K562 (cell line): ENCODE measurements at regions not wholly inside any gene's neighbourhood (a gene's known extent, or its start where the extent isn't known, plus 50 kb on each side); places are given as distances from the start of the nearest gene placed in this dataset.

Source experiments
- ATAC-seq: fragments of 200-7000 bp; cut with Tn5 transposase; 3 replicates; pipeline ENCODE4 v1.9.1; 2020; ENCODE audit warnings: moderate library complexity
- BruUV-seq: library from RNA; stranded (reverse); fragments of 400-500 nt; replicated peaks from 2 replicates; lab custom pipeline; 2021; lab: Mats Ljungman, UMichigan
- CTCF ChIA-PET: fragments of 300-600 bp; formaldehyde crosslinking; extraction: SDS; loops from one replicate; lab custom pipeline; 2021; ENCODE audit warnings: low intra/inter-chr PET ratio; lab: Yijun Ruan, JAX
- POLR2A ChIA-PET: fragments of 300-600, 350-650 bp; sonication (Branson Sonifier 250); formaldehyde crosslinking; extraction: SDS; loops from one replicate; lab custom pipeline; 2021; ENCODE audit warnings: antibody characterized with exemption, inconsistent platforms; lab: Yijun Ruan, JAX
- DNase-seq, 4 experiments: peaks; one replicate each; pipeline versions ENCODE4 v3.0.0 to v3.0.0-alpha.2; 2011 to 2018; ENCODE audit warnings: low spot score in 3 of 4, mixed read lengths in 3 of 4; ENCODE audit errors: extremely low read depth in 1 of 4
- FAIRE-seq: peaks from 2 replicates; lab custom pipeline; 2011; peaks lifted over from hg19 to GRCh38; lab: Jason Lieb, UNC
- H2AFZ ChIP-seq: 2 replicates; pipeline ENCODE4 v1.6.0; 2011; ENCODE audit warnings: low read depth, low read length, control low read depth, inconsistent platforms
- H3K27ac ChIP-seq: fragments of 200-600 bp; 3 replicates; pipeline ENCODE4 v1.8.0; 2011; ENCODE audit warnings: low read depth, mild to moderate bottlenecking, control low read depth, inconsistent platforms, low read length, moderate library complexity, mixed read lengths; ENCODE audit errors: extremely low read depth
- H3K27me3 ChIP-seq, 2 experiments: fragments of 300-600 bp in 1 of 2; 2 replicates in 1 of 2; 3 replicates in 1 of 2; pipeline versions ENCODE4 v1.6.0 to v1.8.0; 2011; ENCODE audit warnings: inconsistent platforms in 2 of 2, low read length in 2 of 2, mild to moderate bottlenecking in 1 of 2, mixed read lengths in 1 of 2, moderate library complexity in 1 of 2; ENCODE audit not compliant: control insufficient read depth in 2 of 2, insufficient read depth in 2 of 2
- H3K36me3 ChIP-seq: fragments of 300-600 bp; 3 replicates; pipeline ENCODE4 v1.8.0; 2011; ENCODE audit warnings: mild to moderate bottlenecking, low read length, inconsistent platforms; ENCODE audit not compliant: control insufficient read depth, insufficient read depth
- H3K4me1 ChIP-seq, 2 experiments: fragments of 200-600 bp in 1 of 2; replicated peaks in 1 of 2; 2 replicates in 1 of 2; 3 replicates in 1 of 2; pipeline versions ENCODE4 v1.5.1 to v1.8.0; 2011; ENCODE audit warnings: inconsistent platforms in 2 of 2, low read length in 2 of 2, mild to moderate bottlenecking in 1 of 2, mixed read lengths in 1 of 2, moderate library complexity in 1 of 2; ENCODE audit not compliant: control insufficient read depth in 2 of 2, insufficient read depth in 2 of 2
- H3K4me2 ChIP-seq: 2 replicates; pipeline ENCODE4 v1.6.1; 2011; ENCODE audit warnings: low read length, control low read depth, inconsistent platforms, mixed read lengths; ENCODE audit not compliant: insufficient read depth
- H3K4me3 ChIP-seq: fragments of 200-600 bp; sonication (generic), shearing (Covaris generic); 2 replicates; pipeline ENCODE4 v1.5.1; 2016; ENCODE audit warnings: control low read depth, inconsistent platforms
- H3K79me2 ChIP-seq: fragments of 200-600 bp; 3 replicates; pipeline ENCODE4 v1.8.0; 2011; ENCODE audit warnings: low read length, inconsistent platforms; ENCODE audit not compliant: control insufficient read depth, insufficient read depth
- H3K9ac ChIP-seq, 2 experiments: 2 replicates each; pipeline versions ENCODE4 v1.6.0 to v1.6.1; 2011; ENCODE audit warnings: low read depth in 2 of 2, low read length in 2 of 2, control low read depth in 1 of 2, inconsistent platforms in 1 of 2, mild to moderate bottlenecking in 1 of 2, mixed read lengths in 1 of 2; ENCODE audit not compliant: insufficient read depth in 1 of 2
- H3K9me1 ChIP-seq: one replicate; pipeline ENCODE4 v1.6.0; 2011; ENCODE audit warnings: inconsistent platforms, mild to moderate bottlenecking, low read length, moderate library complexity; ENCODE audit not compliant: control insufficient read depth, insufficient read depth
- H3K9me3 ChIP-seq: replicated peaks from 2 replicates; pipeline ENCODE4 v1.5.1; 2011; ENCODE audit warnings: low read depth, low read length, inconsistent platforms; ENCODE audit not compliant: control insufficient read depth, insufficient read depth
- H4K20me1 ChIP-seq: replicated peaks from 2 replicates; pipeline ENCODE4 v1.6.1; 2011; ENCODE audit warnings: low read length, inconsistent platforms, mixed read lengths; ENCODE audit not compliant: control insufficient read depth, insufficient read depth
- AFF4 ChIP-seq: sonication (generic); formaldehyde crosslinking; IDR thresholded peaks from 2 replicates; pipeline ENCODE4 v1.8.0; 2023; ENCODE audit warnings: mild to moderate bottlenecking, missing genetic modification reagents
- CBX3 ChIP-seq, 2 experiments: IDR thresholded peaks; 1 replicate in 1 of 2; 2 replicates in 1 of 2; pipeline ENCODE4 v1.6.1; 2012; ENCODE audit warnings: inconsistent platforms in 2 of 2, low read length in 2 of 2, borderline replicate concordance in 1 of 2, control low read depth in 1 of 2
- CREB3L1 ChIP-seq: fragments of 450-650 bp; IDR thresholded peaks from 2 replicates; pipeline ENCODE4 v1.6.1; 2014; ENCODE audit warnings: low read depth, mild to moderate bottlenecking, moderate library complexity, borderline replicate concordance
- HNRNPLL ChIP-seq: fragments of 200-400 bp; formaldehyde crosslinking; IDR thresholded peaks from 2 replicates; pipeline ENCODE4 v1.6.1; 2017; ENCODE audit warnings: low read length, low read depth, mild to moderate bottlenecking; ENCODE audit not compliant: poor library complexity, severe bottlenecking
- PTRF ChIP-seq: fragments of 450-650 bp; IDR thresholded peaks from 2 replicates; pipeline ENCODE4 v1.6.1; 2016; ENCODE audit warnings: mild to moderate bottlenecking, missing genetic modification characterization, missing compliant biosample characterization
- SRF ChIP-seq, 2 experiments: fragments of 250-450, 450-650 bp in 1 of 2; sonication (Bioruptor Pico) in 1 of 2; sonication (generic) in 1 of 2; formaldehyde crosslinking; IDR thresholded peaks; 2 replicates each; pipeline versions ENCODE4 v1.5.0 to v1.5.1; 2020 to 2022; ENCODE audit warnings: mild to moderate bottlenecking in 1 of 2, missing genetic modification reagents in 1 of 2
- WGBS: fragments of 100-300 bp; shearing (Covaris generic); methylation state at CpG from one replicate; pipeline ENCODE4 v1.1.6; 2016; ENCODE audit warnings: low coverage, mixed read lengths; ENCODE audit not compliant: insufficient coverage; ENCODE audit errors: missing lambda C conversion rate; 5-methylcytosine and 5-hydroxymethylcytosine counted together
- in situ Hi-C: fragments of 300-500 bp; cut with MboI; formaldehyde crosslinking; loops from 4 replicates; pipeline ENCODE4 v1.15.0; 2018; ENCODE audit warnings: inconsistent platforms, mixed read lengths
- intact Hi-C: fragments of 100-400 bp; cut with micrococcal nuclease; formaldehyde crosslinking; loops from 2 replicates; pipeline ENCODE4 v1.14.2; 2022

- in situ Hi-C loops: no loop called here
- 1% methylated on average over 4 of the region's 4 CpGs for WGBS
- TF ChIP-seq CBX3 (IDR thresholded peaks at IDR 0.05; ENCODE audit: borderline replicate concordance in 1 of 2, low read length in 2 of 2) (no peak), CREB3L1 (no peak), SRF (CRISPR knock-in tag; IDR thresholded peaks at IDR 0.05) (no peak), HNRNPLL (no peak), PTRF (no peak), AFF4 (CRISPR knock-in tag) (no peak)
Observed at GRCh38 chr10:59098831-59099452, 77.5 kb upstream of the PHYHIPL start.

More at GRCh38 chr10:59098831-59099452, 77.5 kb upstream of the PHYHIPL start:
- no TSS peak for BruUV-seq
- no peaks in the 10 kb centered on the region for H3K4me1 ChIP-seq
- H3K27ac ChIP-seq: no peak overlapping the region
- H3K9me1 ChIP-seq: no peaks in the 10 kb centered on the region
- no peak for FAIRE-seq
- intact Hi-C loops: no loop called here
- ATAC-seq: no peak
- no peaks in the 10 kb centered on the region for H3K27me3 ChIP-seq
- DNase-seq: no peak
- no peak overlapping the region for H3K9ac ChIP-seq
- ChIA-PET CTCF (no interaction called here), POLR2A (no interaction called here)
- H3K36me3 ChIP-seq: no peaks in the 10 kb centered on the region
- H3K4me3 ChIP-seq: no peak overlapping the region
- no peak overlapping the region for H3K4me2 ChIP-seq
- H2AFZ ChIP-seq: no peak overlapping the region
- H4K20me1 ChIP-seq: no peaks in the 10 kb centered on the region
- H3K9me3 ChIP-seq: no peaks in the 10 kb centered on the region
- no peaks in the 10 kb centered on the region for H3K79me2 ChIP-seq
